ENCODE measurements at regions not wholly inside any gene's neighbourhood (a gene's known extent, or its start where the extent isn't known, plus 50 kb on each side); places are given as distances from the start of the nearest gene placed in this dataset.
A peak's percentile ranks its signal among the peaks of the same experiment; 100 is the strongest.

- no peak overlapping the region for H3K9ac ChIP-seq (ENCODE audit: low read length)
- H3K4me3 ChIP-seq (ENCODE audit: low read length): no peak overlapping the region
- no peaks in the 10 kb centered on the region for H3K36me3 ChIP-seq (ENCODE audit: control insufficient read depth, insufficient read depth, low read length)
- no peak overlapping the region for H3K27ac ChIP-seq (ENCODE audit: low read depth, low read length)
- H3K27me3 ChIP-seq (ENCODE audit: control insufficient read depth, insufficient read depth, low read length): no peaks in the 10 kb centered on the region
- H3K4me1 ChIP-seq (ENCODE audit: control insufficient read depth, insufficient read depth, low read length): no peaks in the 10 kb centered on the region
Observed at GRCh38 chr1:116819081-116819480, 64.9 kb downstream of the CD2 start.

GRCh38 chr1:116820369-116820768 lies 66.1 kb downstream of the CD2 start:
- no peaks in the 10 kb centered on the region for H3K36me3 ChIP-seq (ENCODE audit: control insufficient read depth, insufficient read depth, low read length)
- no peak overlapping the region for H3K27ac ChIP-seq (ENCODE audit: low read depth, low read length)
- no peaks in the 10 kb centered on the region for H3K4me1 ChIP-seq (ENCODE audit: control insufficient read depth, insufficient read depth, low read length)
- H3K27me3 ChIP-seq (ENCODE audit: control insufficient read depth, insufficient read depth, low read length): no peaks in the 10 kb centered on the region
- no peak overlapping the region for H3K4me3 ChIP-seq (ENCODE audit: low read length)
- H3K9ac ChIP-seq (ENCODE audit: low read length): no peak overlapping the region

GRCh38 chr1:116821763-116822162 lies 67.5 kb downstream of the CD2 start:
- Histone ChIP-seq H3K4me3 (ENCODE audit: low read length) (no peak overlapping the region), H3K27me3 (ENCODE audit: control insufficient read depth, insufficient read depth, low read length) (no peaks in the 10 kb centered on the region), H3K27ac (ENCODE audit: low read depth, low read length) (no peak overlapping the region), H3K4me1 (ENCODE audit: control insufficient read depth, insufficient read depth, low read length) (peaks cover 4% of the 10 kb centered on the region), H3K36me3 (ENCODE audit: control insufficient read depth, insufficient read depth, low read length) (no peaks in the 10 kb centered on the region), H3K9ac (ENCODE audit: low read length) (no peak overlapping the region)

GRCh38 chr1:116824631-116825206 lies 70.5 kb downstream of the CD2 start:
- H3K27ac ChIP-seq (ENCODE audit: low read depth, low read length): no peak overlapping the region
- H3K36me3 ChIP-seq (ENCODE audit: control insufficient read depth, insufficient read depth, low read length): no peaks in the 10 kb centered on the region
- no peak overlapping the region for H3K9ac ChIP-seq (ENCODE audit: low read length)
- no peak overlapping the region for H3K4me3 ChIP-seq (ENCODE audit: low read length)
- no peaks in the 10 kb centered on the region for H3K27me3 ChIP-seq (ENCODE audit: control insufficient read depth, insufficient read depth, low read length)
- H3K4me1 ChIP-seq (ENCODE audit: control insufficient read depth, insufficient read depth, low read length): peaks cover 4% of the 10 kb centered on the region

- H3K4me3 ChIP-seq (ENCODE audit: low read length): peak overlapping the region; percentile 34
Observed at GRCh38 chr1:116825207-116825719, 71.0 kb downstream of the CD2 start.

GRCh38 chr1:116825720-116826438 lies 71.6 kb downstream of the CD2 start:
- H3K4me1 ChIP-seq (ENCODE audit: control insufficient read depth, insufficient read depth, low read length): peaks cover 4% of the 10 kb centered on the region
- H3K4me3 ChIP-seq (ENCODE audit: low read length): peak overlapping the region; percentile 34
- no peak overlapping the region for H3K9ac ChIP-seq (ENCODE audit: low read length)
- H3K27me3 ChIP-seq (ENCODE audit: control insufficient read depth, insufficient read depth, low read length): no peaks in the 10 kb centered on the region
- H3K27ac ChIP-seq (ENCODE audit: low read depth, low read length): no peak overlapping the region
- H3K36me3 ChIP-seq (ENCODE audit: control insufficient read depth, insufficient read depth, low read length): no peaks in the 10 kb centered on the region

More at GRCh38 chr1:116825207-116825719, 71.0 kb downstream of the CD2 start:
- Histone ChIP-seq H3K27ac (ENCODE audit: low read depth, low read length) (no peak overlapping the region), H3K4me1 (ENCODE audit: control insufficient read depth, insufficient read depth, low read length) (peaks cover 4% of the 10 kb centered on the region), H3K9ac (ENCODE audit: low read length) (no peak overlapping the region), H3K36me3 (ENCODE audit: control insufficient read depth, insufficient read depth, low read length) (no peaks in the 10 kb centered on the region), H3K27me3 (ENCODE audit: control insufficient read depth, insufficient read depth, low read length) (no peaks in the 10 kb centered on the region)

- Histone ChIP-seq H3K27me3 (ENCODE audit: control insufficient read depth, insufficient read depth, low read length) (no peaks in the 10 kb centered on the region), H3K4me3 (ENCODE audit: low read length) (no peak overlapping the region), H3K27ac (ENCODE audit: low read depth, low read length) (no peak overlapping the region), H3K9ac (ENCODE audit: low read length) (no peak overlapping the region), H3K36me3 (ENCODE audit: control insufficient read depth, insufficient read depth, low read length) (no peaks in the 10 kb centered on the region), H3K4me1 (ENCODE audit: control insufficient read depth, insufficient read depth, low read length) (peaks cover 4% of the 10 kb centered on the region)
Observed at GRCh38 chr1:116826818-116827606, 72.8 kb downstream of the CD2 start.

- Histone ChIP-seq H3K36me3 (ENCODE audit: control insufficient read depth, insufficient read depth, low read length) (no peaks in the 10 kb centered on the region), H3K4me3 (ENCODE audit: low read length) (no peak overlapping the region), H3K27me3 (ENCODE audit: control insufficient read depth, insufficient read depth, low read length) (no peaks in the 10 kb centered on the region), H3K4me1 (ENCODE audit: control insufficient read depth, insufficient read depth, low read length) (peaks cover 4% of the 10 kb centered on the region), H3K9ac (ENCODE audit: low read length) (no peak overlapping the region), H3K27ac (ENCODE audit: low read depth, low read length) (no peak overlapping the region)
Observed at GRCh38 chr1:116827607-116828105, 73.4 kb downstream of the CD2 start.

- H3K9ac ChIP-seq (ENCODE audit: low read length): no peak overlapping the region
- no peak overlapping the region for H3K4me3 ChIP-seq (ENCODE audit: low read length)
- H3K27me3 ChIP-seq (ENCODE audit: control insufficient read depth, insufficient read depth, low read length): no peaks in the 10 kb centered on the region
Observed at GRCh38 chr1:116832308-116832931, 77.3 kb upstream of the PTGFRN start.

GRCh38 chr1:116832932-116833578 lies 76.7 kb upstream of the PTGFRN start:
- H3K9ac ChIP-seq (ENCODE audit: low read length): no peak overlapping the region
- H3K36me3 ChIP-seq (ENCODE audit: control insufficient read depth, insufficient read depth, low read length): no peaks in the 10 kb centered on the region
- H3K4me3 ChIP-seq (ENCODE audit: low read length): no peak overlapping the region
- H3K27me3 ChIP-seq (ENCODE audit: control insufficient read depth, insufficient read depth, low read length): no peaks in the 10 kb centered on the region
- peaks cover 4% of the 10 kb centered on the region for H3K4me1 ChIP-seq (ENCODE audit: control insufficient read depth, insufficient read depth, low read length)
- no peak overlapping the region for H3K27ac ChIP-seq (ENCODE audit: low read depth, low read length)

More at GRCh38 chr1:116832308-116832931, 77.3 kb upstream of the PTGFRN start:
- H3K27ac ChIP-seq (ENCODE audit: low read depth, low read length): no peak overlapping the region
- H3K4me1 ChIP-seq (ENCODE audit: control insufficient read depth, insufficient read depth, low read length): peaks cover 4% of the 10 kb centered on the region
- no peaks in the 10 kb centered on the region for H3K36me3 ChIP-seq (ENCODE audit: control insufficient read depth, insufficient read depth, low read length)

GRCh38 chr1:116833718-116834117 lies 76.0 kb upstream of the PTGFRN start:
- no peak overlapping the region for H3K9ac ChIP-seq (ENCODE audit: low read length)
- no peaks in the 10 kb centered on the region for H3K36me3 ChIP-seq (ENCODE audit: control insufficient read depth, insufficient read depth, low read length)
- H3K27me3 ChIP-seq (ENCODE audit: control insufficient read depth, insufficient read depth, low read length): no peaks in the 10 kb centered on the region
- peaks cover 4% of the 10 kb centered on the region for H3K4me1 ChIP-seq (ENCODE audit: control insufficient read depth, insufficient read depth, low read length)
- no peak overlapping the region for H3K4me3 ChIP-seq (ENCODE audit: low read length)
- no peak overlapping the region for H3K27ac ChIP-seq (ENCODE audit: low read depth, low read length)
